Endothelial cell (in vitro differentiated cells): ENCODE measurements at regions not wholly inside any gene's neighbourhood (a gene's known extent, or its start where the extent isn't known, plus 50 kb on each side); places are given as distances from the start of the nearest gene placed in this dataset.

Experiments
- DNase-seq: peaks from one replicate; pipeline ENCODE4 v3.0.0; 2021; ENCODE audit warnings: low spot score
- H3K27ac Mint-ChIP-seq: one replicate; pipeline ENCODE4 v1.8.0; 2021; ENCODE audit warnings: mixed read lengths, inconsistent platforms; ENCODE audit not compliant: unreplicated experiment
- H3K27me3 Mint-ChIP-seq: one replicate; pipeline ENCODE4 v1.8.0; 2021; ENCODE audit warnings: mild to moderate bottlenecking, moderate library complexity, mixed read lengths, inconsistent platforms; ENCODE audit not compliant: unreplicated experiment
- H3K36me3 Mint-ChIP-seq: one replicate; pipeline ENCODE4 v1.8.0; 2021; ENCODE audit warnings: mild to moderate bottlenecking, low read depth, mixed read lengths, inconsistent platforms; ENCODE audit not compliant: unreplicated experiment
- H3K4me1 Mint-ChIP-seq: one replicate; pipeline ENCODE4 v1.8.0; 2021; ENCODE audit warnings: mild to moderate bottlenecking, mixed read lengths, inconsistent platforms; ENCODE audit not compliant: unreplicated experiment
- H3K4me3 Mint-ChIP-seq: one replicate; pipeline ENCODE4 v1.8.0; 2021; ENCODE audit warnings: mild to moderate bottlenecking, mixed read lengths, inconsistent platforms; ENCODE audit not compliant: unreplicated experiment
- H3K9me3 Mint-ChIP-seq: one replicate; pipeline ENCODE4 v1.8.0; 2021; ENCODE audit warnings: mixed read lengths, inconsistent platforms; ENCODE audit not compliant: unreplicated experiment
- TF ChIP-seq, protein P1 (sequence below): fragments of 200-600 bp; sonication (generic); IDR thresholded peaks from one replicate; pipeline ENCODE4 v1.5.0; 2021; ENCODE audit warnings: antibody characterized with exemption; ENCODE audit not compliant: unreplicated experiment

DNA sequence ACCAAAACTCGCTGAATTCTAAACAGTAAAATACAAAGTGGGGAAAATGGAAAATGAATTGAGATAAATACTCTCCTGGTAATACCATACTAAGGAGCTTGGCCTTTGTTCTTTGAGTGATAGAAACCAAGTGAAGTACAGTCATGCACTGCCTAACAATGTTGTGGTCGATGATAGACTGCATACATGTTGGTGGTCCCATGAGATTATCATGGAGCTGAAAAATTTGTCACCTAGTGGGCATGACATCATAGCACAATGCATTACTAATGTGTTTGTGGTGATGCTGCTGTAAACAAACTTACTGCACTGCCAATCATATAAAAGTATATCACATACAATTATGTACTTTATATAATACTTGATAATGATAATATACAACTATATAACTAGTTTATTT is 419.1 kb downstream of the ARL4A start:
- H3K36me3 Mint-ChIP-seq, result no peaks in the 10 kb centered on the region
- TF ChIP-seq, protein P1, sequence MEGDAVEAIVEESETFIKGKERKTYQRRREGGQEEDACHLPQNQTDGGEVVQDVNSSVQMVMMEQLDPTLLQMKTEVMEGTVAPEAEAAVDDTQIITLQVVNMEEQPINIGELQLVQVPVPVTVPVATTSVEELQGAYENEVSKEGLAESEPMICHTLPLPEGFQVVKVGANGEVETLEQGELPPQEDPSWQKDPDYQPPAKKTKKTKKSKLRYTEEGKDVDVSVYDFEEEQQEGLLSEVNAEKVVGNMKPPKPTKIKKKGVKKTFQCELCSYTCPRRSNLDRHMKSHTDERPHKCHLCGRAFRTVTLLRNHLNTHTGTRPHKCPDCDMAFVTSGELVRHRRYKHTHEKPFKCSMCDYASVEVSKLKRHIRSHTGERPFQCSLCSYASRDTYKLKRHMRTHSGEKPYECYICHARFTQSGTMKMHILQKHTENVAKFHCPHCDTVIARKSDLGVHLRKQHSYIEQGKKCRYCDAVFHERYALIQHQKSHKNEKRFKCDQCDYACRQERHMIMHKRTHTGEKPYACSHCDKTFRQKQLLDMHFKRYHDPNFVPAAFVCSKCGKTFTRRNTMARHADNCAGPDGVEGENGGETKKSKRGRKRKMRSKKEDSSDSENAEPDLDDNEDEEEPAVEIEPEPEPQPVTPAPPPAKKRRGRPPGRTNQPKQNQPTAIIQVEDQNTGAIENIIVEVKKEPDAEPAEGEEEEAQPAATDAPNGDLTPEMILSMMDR, result no peak

DNA sequence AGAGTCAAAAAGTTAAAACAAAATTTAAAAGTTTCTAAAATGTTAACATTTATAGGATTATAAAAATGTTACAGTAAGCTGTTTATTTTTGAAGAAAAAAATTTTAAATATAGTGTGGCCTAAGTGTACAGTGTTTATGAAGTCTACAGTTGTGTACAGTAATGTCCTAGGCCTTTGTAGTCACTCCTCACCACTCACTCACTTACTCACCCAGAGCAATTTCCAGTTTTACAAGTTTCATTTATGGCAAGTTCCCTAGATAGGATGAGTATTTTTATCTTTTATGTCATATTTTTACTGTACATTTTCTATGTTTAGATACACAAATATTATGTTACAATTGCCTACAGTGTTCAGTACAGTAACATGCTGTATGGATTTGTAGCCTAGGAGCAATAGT is 419.9 kb downstream of the ARL4A start:
- H3K9me3 Mint-ChIP-seq, result no peaks in the 10 kb centered on the region
- no peaks in the 10 kb centered on the region for H3K36me3 Mint-ChIP-seq
- H3K4me1 Mint-ChIP-seq, result no peaks in the 10 kb centered on the region
- H3K27me3 Mint-ChIP-seq, result no peaks in the 10 kb centered on the region
- no peak for DNase-seq
- TF ChIP-seq, protein P1, result no peak
- no peak overlapping the region for H3K27ac Mint-ChIP-seq
- H3K4me3 Mint-ChIP-seq, result no peak overlapping the region

More for the DNA sequence above, 419.1 kb downstream of the ARL4A start:
- Mint-ChIP-seq H3K27me3 (no peaks in the 10 kb centered on the region), H3K4me3 (no peak overlapping the region), H3K4me1 (no peaks in the 10 kb centered on the region), H3K9me3 (no peaks in the 10 kb centered on the region), H3K27ac (no peak overlapping the region)
- no peak for DNase-seq

DNA sequence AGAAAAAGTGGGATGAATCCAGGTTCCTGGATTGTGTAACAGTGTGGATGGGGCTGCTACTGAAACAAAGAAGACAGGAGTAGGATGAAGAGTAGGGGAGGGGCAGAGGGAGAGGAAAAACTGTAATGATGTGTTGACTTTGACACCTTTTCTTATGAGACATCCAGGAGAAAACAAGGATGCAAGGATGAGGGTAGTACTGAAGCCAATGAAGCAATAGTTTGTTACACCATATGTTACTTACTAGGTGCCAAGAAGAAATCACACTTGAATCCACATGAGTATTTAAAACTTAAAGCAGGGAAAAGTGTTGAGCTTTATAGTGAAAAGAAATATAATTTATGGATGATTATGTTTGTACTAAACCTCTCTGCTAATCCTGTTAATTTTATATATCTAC is 420.6 kb downstream of the ARL4A start:
- H3K36me3 Mint-ChIP-seq, result no peaks in the 10 kb centered on the region
- no peaks in the 10 kb centered on the region for H3K9me3 Mint-ChIP-seq
- no peak overlapping the region for H3K27ac Mint-ChIP-seq
- H3K4me3 Mint-ChIP-seq, result no peak overlapping the region
- DNase-seq, result no peak
- no peaks in the 10 kb centered on the region for H3K27me3 Mint-ChIP-seq
- H3K4me1 Mint-ChIP-seq, result no peaks in the 10 kb centered on the region
- TF ChIP-seq, protein P1, result no peak

DNA sequence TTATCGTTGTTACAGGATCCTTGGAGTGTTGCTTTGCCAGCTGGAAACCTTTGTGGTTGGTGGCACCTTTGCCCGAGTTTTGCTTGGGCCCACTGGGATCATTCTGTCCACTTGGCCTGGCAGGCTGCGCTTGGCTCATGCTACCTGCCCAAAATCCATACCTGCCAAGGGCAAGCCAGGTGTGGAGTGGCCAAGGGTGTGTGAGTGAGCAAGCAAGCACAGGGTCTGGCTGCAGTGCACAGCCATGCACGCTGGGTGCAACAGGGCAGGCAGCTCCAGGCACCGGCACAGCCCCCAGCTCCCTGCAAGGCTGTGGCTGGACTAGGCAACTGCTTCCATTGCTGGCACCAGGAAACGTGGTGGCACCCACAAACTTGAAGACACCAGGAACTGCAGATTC is 421.8 kb downstream of the ARL4A start:
- H3K9me3 Mint-ChIP-seq, result no peaks in the 10 kb centered on the region
- TF ChIP-seq, protein P1, result no peak

DNA sequence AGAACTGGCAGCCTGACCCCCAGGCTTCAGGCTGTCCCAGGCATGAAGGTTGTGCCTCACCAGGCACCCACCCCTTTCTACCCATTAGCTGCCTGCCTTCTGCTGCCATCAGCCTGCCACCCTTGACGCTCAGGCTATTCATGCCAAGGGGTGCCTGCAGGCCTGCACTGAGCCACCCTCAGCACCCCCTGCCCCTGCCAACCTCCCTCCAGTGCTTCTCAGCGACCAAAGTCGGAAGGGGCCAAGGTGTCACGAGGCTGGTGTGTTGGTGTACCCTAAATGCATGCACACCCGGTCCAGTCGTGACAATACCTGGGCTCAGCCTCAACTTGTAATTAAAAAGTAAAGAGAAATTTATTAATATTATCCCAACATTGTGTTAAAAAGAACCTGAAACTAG is 422.7 kb downstream of the ARL4A start:
- no peak for DNase-seq
- H3K27ac Mint-ChIP-seq, result no peak overlapping the region
- H3K36me3 Mint-ChIP-seq, result no peaks in the 10 kb centered on the region
- no peak overlapping the region for H3K4me3 Mint-ChIP-seq
- H3K4me1 Mint-ChIP-seq, result no peaks in the 10 kb centered on the region
- H3K27me3 Mint-ChIP-seq, result no peaks in the 10 kb centered on the region
- TF ChIP-seq, protein P1, result no peak
- no peaks in the 10 kb centered on the region for H3K9me3 Mint-ChIP-seq

More for the DNA sequence above, 421.8 kb downstream of the ARL4A start:
- no peaks in the 10 kb centered on the region for H3K27me3 Mint-ChIP-seq
- no peaks in the 10 kb centered on the region for H3K36me3 Mint-ChIP-seq
- no peak for DNase-seq
- H3K4me1 Mint-ChIP-seq, result no peaks in the 10 kb centered on the region
- no peak overlapping the region for H3K4me3 Mint-ChIP-seq
- H3K27ac Mint-ChIP-seq, result no peak overlapping the region
